AG20443 (cell line): ENCODE measurements at regions not wholly inside any gene's neighbourhood (a gene's known extent, or its start where the extent isn't known, plus 50 kb on each side); places are given as distances from the start of the nearest gene placed in this dataset.

Experiments used
- DNase-seq: peaks from one replicate; pipeline ENCODE4 v3.0.0; 2012; ENCODE audit warnings: low spot score, mixed read lengths

DNA sequence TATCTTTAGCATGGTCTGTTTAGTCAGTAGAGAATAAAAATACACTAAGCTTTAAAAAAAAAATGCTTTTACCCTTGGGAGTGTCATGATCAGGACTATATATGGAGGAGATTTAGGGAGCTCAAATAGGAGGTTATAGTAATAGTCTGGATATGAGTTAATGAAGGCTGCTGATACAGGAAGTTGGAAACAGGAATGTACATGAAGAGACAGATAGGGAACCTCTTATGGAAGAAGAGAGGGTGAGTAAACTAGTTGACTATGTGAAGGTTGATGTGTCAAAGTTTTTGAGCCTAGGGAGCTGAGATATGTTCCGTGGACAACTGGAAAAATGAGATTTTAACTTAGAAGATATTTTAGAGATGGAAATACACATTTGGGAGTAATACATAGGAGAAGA is 472.0 kb upstream of the FZD8 start:
- no peak for DNase-seq

DNA sequence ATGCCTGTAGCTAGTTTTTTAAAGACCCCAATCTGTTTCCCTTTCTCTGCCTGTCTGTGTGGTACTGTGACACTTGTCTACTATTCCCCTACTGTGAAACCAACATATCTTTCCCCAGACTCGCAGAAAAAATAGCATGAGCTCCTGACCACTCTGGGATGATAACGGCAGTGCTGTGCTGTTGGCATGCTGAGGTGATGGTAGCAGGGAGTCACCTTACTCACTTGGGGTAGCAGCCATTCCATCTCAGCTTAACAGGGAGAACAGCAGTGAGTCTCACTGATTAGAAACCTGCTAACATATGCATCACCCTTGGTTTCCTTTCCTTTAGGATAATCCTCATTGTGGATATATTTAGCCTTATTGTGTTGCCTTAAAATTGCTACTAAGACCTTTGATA is 469.6 kb upstream of the FZD8 start:
- DNase-seq = no peak

DNA sequence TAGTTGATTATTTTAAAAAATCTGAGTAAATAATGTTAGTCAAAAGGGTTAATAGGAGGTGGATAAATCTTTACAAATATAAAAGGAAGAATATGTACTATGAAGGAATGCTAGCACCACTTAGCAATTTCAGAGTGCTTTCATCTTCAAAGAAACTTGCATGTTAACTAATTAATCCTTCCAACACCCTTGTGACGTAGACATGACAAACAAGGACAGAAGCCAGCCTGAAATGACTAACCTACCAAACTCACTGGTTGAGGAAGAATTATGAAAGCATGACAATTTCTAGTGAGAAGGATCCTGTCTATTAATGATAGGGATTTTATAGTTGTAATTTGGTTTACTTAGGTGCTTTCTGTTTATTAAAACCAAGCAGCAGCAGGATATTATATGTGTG is 468.0 kb upstream of the FZD8 start:
- DNase-seq = peak; percentile 24

DNA sequence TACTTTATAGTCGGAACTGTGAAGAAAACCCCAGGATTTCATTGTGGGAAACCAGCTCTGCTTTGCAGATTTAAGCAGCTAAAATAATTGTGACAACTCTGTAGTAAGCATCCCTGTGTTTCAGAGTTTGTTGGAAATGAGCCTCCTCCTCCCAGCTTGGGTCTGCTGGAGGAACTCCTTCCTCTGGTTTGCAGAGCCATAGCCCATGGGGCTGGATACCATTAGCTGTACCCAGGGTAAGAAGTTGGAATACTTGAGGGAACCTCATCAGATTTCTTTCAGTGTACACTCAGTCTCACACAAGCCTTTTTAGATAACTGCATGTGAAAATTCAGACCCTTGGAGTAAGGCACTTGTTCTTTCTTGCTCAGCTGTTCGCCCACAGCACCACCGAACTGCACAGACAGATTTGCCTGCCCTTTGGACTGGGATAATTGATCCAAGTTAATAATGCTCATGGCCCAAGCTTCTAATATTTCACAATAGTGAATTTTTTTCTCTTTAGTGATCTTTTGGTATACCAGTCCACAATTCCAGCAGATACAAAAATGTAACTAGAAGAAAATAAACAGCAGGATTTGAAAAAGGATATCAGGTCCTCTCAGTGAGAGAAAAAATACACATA is 467.4 kb upstream of the FZD8 start:
- DNase-seq = peak; percentile 21

DNA sequence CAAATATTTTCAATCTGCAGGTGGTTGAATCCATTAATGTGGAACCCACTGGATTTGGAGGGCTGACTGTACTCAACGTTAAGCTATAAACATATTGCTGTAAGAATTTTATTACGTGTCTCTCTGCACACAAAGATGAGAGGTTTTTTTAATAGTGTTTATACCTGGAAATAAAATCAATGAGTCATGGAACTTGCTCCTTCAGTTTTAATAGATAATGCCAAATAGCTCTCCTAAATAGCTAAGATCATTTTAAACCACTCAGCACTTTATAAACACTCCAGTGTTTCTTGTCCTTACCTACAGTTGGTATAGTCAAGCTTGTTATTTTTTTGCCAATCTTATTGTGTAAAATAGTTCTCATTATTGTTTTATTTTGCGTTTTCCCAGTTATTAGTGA is 455.6 kb upstream of the FZD8 start:
- no peak for DNase-seq

DNA sequence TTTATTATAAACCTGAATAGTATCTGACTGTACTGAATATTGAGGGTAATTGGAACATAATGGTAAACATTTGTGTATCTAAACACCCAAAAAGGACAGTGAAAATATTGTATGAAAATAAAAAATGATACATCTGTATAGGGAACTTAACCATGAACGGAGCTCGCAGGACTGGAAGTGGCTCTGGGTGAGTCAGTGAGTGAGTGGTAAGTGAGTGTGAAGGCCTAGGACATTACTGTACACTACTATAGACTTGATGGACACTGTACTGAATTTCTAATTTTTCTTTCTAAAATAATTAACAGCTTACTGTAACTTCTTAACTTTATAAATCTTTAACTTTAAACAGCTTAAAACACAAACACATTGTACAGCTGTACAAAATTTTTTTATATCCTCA is 454.5 kb upstream of the FZD8 start:
- no peak for DNase-seq

DNA sequence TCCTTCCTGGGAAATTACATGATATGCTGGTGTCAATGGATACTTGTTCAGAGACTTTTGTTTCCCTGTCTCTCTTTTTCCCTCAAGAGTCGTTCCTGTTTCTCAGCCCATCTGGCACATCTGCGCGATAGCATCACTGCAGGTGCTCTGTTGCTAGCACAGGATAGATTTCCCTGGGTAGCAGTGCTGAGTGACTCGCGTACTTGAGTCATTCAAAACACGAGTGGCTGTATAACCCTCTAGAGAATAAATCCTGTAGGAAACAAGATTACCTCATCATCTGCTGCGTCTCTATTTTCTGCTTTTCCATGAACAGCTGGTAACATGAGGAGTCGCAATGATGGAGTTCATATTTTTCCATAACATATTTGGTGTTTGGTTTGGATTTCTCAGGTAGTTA is 452.0 kb upstream of the FZD8 start:
- DNase-seq = no peak

DNA sequence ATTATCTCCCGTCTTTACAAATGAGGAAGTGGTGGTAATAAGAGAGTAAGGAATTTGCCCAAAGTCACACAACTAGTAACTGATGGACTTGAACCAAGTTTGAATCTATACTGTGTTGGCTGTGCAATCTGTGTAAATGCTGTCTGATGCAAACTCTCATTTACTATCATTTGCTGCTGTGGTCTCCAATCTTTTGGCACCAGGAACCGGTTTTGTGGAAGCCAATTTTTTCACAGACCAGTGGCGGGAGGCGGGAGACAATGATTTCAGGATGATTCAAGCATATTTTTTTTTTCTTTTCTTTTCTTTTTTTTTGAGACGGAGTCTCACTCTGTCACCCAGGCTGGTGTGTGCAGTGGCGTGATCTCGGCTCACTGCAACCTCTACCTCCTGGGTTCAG is 450.0 kb upstream of the FZD8 start:
- no peak for DNase-seq

DNA sequence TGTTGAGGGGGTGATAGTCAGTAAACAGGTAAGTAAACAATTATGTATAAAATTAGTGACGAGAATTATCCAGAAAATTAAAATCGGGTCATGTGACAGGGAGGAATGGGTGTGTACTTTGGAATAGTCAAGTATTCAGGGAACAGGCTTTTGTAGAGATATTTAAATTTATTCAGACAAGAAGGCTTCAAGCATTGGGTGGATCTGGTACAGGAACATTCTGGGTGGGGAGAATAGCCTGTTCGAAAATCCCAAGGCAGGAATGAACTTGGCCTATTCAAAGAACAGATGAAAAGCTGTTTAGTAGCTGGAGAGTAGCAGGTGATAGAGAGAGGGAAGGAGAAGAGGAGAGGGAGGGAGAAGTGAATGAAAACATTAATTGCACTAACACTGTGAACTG is 448.9 kb upstream of the FZD8 start:
- no peak for DNase-seq

DNA sequence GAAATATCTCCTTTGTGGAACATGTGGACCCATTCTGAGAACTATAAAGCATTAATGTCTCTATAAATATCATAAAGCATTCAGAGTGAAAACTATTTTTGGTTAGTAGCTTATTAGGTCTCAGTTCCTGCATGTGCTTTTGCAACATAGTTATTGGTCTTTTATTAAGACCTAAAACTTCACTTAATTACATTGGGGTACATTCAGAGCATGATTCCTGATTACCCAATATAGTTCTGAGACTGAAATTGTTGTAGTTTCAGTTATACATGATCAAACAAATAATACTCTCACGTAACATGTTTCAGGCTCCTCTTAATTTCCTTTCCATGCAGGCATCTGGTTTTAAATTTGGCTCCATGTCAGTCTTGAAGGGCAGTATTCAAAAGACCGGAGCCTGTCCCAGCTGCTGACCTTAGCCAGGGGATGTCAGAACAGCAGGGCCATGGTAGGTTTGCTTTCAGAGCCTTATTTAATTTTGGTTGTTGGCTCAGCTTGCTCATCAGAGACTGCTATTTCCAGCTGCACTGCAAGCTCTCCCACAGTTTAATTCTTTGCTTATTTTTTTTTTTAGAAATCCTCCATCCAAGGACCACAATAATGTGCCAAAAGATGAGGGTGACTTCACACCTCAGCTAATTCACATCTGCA is 447.8 kb upstream of the FZD8 start:
- no peak for DNase-seq

DNA sequence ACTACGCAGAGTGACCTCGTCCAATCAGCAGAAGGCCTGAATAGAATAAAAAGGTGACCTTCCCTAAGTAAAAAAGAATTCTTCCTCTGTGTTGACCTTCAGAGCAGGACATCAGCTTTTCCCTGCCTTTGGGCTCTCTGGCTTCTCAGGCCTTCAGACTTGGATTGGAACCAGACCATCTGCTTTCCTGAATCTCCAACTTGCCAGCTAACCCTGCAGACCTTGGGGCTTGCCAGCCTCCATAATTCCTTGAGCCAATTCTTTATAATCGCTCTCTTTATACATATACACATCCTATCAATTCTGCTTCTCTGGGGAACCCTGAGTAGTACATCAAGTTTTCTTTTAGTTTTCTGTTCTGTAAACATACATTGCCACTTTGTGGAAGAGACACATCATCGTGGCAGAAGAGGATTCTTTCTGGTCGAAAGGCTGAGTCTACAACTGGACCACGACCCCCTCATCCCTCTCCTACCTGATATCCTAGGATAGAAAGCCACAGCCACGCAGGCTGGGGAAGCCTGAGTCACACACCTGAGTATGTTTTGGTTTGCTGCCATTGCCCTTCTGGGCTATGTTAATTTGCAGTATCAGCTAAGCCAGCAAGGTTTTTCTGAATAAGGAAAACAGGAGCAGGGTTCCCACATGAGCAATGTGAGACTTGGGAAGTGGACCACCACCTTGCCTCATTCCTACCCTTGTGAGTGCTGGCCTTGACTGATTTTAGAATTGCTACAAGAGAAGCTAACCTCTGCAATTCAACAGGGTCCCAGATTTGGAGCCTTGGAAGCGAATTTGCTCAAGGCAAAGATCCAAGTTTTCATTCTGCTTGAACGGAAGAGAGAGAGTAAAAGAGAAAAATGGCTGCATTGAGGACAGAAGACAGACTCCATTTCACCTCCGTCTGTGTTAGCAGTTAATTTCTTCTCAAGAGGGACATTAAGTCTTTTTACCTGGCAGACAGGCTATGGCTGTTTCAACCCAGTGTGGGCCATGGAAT is 445.2 kb upstream of the FZD8 start:
- DNase-seq = no peak

DNA sequence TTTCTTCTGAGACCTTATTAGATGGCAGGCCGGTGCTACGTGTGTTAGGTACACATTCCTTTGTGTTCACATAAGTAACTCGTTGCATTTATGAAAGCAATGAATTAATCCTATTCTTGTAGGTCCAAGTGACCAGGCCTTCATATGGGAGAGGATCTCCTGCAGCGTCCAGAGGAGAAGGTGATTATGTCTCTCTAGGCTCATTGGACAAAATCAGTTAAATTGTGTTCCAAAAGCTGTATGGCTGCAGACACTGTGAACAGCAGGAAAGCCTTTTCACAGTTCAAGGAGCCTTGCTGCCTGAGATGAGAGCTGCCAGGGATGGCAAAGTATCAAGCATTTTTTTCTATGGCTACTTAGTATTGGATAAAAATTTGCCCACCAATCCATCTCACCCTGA is 433.1 kb upstream of the FZD8 start:
- DNase-seq = no peak

DNA sequence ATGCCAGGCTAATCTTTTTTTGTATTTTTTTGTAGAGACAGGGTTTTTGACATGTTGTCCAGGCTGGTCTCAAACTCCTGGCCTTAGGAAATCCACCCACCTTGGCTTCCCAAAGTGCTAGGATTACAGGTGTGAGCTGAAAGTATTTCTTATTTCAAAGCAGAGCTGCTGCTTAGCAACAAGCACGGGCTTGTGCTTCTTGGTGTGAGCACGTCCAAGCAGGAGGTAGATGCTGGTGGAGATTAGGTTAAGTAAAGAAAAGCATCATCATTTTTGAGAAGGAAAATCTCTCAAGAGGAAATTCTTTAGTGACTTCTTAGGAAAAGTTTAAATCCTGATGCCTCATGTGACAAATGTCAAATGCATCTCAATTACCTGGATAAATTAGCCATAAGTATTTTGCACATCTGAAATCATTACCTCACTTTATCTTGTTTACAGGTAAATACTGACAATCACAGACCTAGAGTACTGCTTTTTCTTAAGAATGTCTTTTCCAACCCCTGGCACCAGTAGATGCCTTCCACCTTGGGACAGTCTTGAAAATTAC is 431.8 kb upstream of the FZD8 start:
- DNase-seq = no peak

DNA sequence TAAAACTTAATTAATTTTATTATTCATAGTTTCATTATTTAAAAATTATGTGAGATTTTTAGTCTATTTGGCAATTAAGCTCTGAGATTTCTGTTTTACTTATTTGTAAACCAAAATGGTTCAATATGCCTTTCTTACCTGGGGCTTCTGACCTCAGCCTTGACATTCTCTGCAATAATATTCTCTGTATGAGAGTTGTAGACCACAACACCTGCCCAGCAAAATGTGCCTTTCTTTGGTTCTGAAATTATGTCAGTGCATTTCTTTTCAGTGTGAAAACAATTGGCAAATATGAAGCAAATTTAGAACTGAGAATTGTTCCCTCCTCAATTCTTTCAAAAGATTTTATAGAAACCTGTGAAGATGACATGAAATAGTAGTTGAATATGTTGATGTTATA is 426.4 kb upstream of the FZD8 start:
- DNase-seq = no peak

DNA sequence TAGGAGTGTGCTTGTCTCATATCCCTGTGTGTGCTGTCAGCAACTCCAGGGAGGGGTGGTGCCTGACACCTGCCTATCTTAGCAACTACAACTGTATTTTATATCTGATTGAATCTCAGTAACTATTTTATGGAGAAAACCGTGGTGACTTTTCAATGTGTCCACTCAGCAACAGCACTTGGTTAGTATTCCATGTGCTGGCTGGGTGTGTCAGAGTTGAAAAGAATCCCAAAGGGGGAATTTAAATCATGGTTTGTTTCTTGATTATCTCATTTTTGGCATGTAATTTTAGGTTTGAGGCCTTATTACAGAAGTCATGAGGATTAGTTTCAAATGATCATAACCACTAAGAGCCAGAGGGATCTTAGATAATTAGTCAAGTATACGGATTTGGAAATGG is 425.7 kb upstream of the FZD8 start:
- no peak for DNase-seq

DNA sequence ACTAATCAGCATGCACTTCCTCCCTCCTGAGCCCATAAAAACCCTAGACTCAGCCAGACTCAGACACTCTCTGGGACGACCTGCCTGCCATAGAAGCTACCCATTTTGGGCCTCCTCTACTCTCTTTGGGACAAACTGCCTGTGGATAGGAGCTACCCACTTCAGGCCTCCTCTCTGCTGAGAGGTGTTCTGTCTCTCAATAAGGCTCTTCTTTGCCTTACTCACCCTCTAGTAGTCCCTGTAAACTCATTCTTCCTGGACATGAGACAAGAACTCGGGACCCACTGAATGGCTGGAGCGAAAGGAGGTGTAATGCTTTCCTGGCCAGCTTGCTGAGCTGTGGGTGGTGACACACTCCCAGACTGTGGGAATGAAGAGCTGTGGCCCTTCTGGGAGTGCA is 424.8 kb upstream of the FZD8 start:
- DNase-seq = no peak

DNA sequence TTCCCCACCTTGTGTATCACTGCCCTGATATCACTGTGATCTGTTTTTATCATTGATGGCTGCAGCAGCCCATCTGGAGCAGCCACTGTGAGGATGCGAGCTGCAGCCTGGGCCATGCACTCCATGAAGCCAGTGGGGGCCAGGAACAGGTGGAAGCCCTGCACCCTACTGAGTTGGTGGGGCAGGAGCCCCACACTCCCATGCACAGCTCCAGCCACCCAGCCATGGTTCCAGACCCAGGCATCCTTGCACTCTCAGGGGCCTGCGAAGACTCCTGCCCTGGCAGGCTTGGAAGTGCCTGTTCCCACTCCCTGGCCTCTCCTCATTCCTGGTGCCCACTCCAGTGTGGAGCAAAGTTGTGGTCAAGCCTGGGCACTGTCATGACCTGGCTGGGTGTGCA is 424.0 kb upstream of the FZD8 start:
- no peak for DNase-seq

DNA sequence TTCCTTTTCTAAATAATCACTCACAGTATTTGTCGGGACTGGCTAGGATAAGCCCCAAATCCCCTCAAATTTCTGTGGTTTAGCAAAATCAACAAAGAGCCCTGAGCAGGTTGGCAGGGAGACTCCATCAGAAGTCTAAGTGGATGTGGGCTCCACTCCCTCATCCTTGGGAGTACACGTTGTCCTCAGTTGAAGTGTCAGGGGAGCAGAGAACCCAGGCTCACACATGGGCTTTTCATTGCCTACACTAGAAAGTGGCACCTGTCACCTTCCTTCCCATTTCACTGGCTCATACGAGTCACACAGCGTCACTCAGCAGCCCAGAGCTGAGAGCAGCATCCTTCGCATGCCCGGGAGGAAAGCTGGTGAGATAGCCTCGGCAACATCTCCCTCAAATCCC is 421.3 kb upstream of the FZD8 start:
- DNase-seq = no peak

DNA sequence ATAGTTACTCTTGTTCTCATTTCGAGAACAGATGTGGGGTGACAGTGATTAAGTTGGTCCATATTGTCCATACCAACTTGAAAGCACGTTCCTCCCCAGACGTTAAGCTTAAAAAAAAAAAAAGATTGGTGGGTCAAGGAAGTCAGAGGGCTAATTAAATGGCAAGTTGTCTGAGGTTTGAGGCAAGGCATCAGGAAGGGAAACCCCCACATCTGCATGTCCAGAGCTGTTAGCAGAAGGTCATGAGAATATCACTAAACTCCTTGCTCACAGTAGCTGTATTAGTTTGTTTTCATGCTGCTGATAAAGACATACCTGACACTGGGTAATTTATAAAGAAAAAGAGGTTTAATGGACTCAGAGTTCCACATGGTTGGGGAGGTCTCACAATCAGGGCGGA is 415.6 kb upstream of the FZD8 start:
- DNase-seq = no peak

DNA sequence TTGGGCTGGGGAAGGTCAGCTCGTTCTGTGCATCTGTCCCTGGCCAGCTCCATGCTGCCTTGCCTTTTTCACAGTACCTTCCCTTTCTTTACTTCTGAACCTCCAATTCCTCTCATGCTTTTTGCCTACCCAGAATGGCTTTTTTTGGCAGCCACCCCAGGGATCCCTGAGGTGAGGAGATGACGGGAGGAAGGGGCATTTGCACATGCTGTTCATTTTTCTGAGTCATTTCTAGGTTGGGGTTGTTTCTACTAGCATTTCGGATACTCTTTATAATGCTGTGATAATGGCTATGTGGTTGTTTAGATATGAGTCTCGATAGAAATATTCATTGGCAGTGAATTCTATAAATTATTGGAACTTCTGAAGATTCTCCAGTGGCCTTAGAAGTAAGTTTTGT is 415.1 kb upstream of the FZD8 start:
- DNase-seq = no peak

DNA sequence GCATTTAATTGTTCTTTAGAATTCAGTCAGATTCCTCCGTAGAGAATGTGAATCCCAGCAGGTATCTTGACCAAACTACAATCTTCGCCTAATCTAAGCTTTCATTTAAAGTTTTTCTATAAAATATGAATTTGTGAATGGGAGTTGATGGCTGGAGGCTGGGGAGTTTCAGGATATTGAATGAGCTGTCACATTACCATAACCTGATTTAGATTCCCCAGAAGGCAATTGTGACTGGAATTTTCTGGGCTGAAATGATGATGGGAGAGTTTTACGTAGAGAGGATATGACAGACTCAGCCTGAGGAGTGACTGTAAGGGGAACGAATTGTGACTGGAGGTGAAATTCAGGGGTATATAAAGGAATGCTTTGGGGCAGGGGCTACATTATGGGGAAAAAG is 411.7 kb upstream of the FZD8 start:
- no peak for DNase-seq

DNA sequence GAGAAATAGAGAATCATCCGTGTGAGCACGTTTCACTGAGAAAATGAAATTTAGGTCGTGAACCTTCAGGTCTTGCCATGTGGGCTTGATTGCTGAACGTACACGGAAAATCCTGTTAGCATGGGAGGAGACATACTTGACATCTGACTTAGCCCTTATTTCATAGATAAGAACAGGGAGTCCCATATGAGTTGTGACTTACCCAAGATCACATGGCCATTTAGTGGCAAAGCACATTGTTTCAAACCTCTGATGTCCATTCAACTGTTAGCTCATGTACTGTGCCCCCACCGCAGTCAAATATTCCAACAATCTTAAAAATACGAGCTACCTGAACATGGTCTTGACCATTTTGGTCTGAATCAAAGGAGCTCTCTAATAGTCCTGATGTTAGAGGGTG is 411.2 kb upstream of the FZD8 start:
- no peak for DNase-seq

DNA sequence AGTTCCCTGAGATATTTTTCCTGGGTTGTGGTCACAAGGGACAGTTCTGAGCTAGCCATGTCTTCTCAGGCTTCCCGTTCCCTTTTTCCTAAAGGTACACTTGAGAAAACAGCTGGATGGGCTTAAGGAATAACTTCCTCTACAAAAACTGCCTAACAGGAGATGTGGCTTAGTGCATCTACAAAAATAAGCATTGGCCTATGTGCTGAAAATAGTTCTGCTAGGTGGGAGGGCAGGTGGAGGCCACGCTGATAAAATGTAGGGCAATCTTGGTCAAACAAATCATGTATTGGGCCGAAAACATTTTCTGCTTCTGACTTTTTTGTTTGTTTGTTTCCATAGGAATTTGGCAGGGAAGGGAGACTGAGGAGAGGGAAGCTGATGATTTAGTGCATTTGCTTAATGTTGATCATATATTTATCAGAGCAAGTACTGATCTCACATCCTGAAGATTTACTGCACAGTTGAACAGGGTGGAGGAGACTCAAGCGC is 409.4 kb upstream of the FZD8 start:
- no peak for DNase-seq
